K562 (cell line): ENCODE measurements at regions not wholly inside any gene's neighbourhood (a gene's known extent, or its start where the extent isn't known, plus 50 kb on each side); places are given as distances from the start of the nearest gene placed in this dataset.

Source experiments
- DEAF1 ChIP-seq: fragments of 450-650 bp; formaldehyde crosslinking; IDR thresholded peaks from 2 replicates; pipeline ENCODE4 v1.4.0; 2020; ENCODE audit warnings: mild to moderate bottlenecking, moderate library complexity
- GABPA ChIP-seq: fragments of 200-800 bp; sonication (Bioruptor generic); conservative IDR thresholded peaks from 2 replicates; pipeline ENCODE4 v1.6.1; 2016; ENCODE audit warnings: low read depth, missing genetic modification characterization, missing compliant biosample characterization
- ZNF436 ChIP-seq: fragments of 250-450, 450-650 bp; sonication (Bioruptor Pico); formaldehyde crosslinking; IDR thresholded peaks from 2 replicates; pipeline ENCODE4 v1.7.0; 2020; ENCODE audit warnings: mild to moderate bottlenecking
- ZNF644 ChIP-seq: fragments of 200-800 bp; sonication (Bioruptor generic); IDR thresholded peaks from 2 replicates; pipeline ENCODE4 v1.6.1; 2016; ENCODE audit warnings: low read depth, missing genetic modification characterization, missing compliant biosample characterization
- TF ChIP-seq, protein P1 (sequence below), 2 experiments: fragments of 150-350 bp in 1 of 2; IDR thresholded peaks; 2 replicates each; pipeline ENCODE4 v1.6.1; 2012 to 2016; ENCODE audit warnings: low read depth in 2 of 2, low read length in 2 of 2, mild to moderate bottlenecking in 1 of 2, moderate library complexity in 1 of 2
- TF ChIP-seq, protein P2 (sequence below): fragments of 450-650 bp; IDR thresholded peaks from 2 replicates; pipeline ENCODE4 v1.6.1; 2017; ENCODE audit warnings: mild to moderate bottlenecking, moderate library complexity

- TF ChIP-seq, protein P1, sequence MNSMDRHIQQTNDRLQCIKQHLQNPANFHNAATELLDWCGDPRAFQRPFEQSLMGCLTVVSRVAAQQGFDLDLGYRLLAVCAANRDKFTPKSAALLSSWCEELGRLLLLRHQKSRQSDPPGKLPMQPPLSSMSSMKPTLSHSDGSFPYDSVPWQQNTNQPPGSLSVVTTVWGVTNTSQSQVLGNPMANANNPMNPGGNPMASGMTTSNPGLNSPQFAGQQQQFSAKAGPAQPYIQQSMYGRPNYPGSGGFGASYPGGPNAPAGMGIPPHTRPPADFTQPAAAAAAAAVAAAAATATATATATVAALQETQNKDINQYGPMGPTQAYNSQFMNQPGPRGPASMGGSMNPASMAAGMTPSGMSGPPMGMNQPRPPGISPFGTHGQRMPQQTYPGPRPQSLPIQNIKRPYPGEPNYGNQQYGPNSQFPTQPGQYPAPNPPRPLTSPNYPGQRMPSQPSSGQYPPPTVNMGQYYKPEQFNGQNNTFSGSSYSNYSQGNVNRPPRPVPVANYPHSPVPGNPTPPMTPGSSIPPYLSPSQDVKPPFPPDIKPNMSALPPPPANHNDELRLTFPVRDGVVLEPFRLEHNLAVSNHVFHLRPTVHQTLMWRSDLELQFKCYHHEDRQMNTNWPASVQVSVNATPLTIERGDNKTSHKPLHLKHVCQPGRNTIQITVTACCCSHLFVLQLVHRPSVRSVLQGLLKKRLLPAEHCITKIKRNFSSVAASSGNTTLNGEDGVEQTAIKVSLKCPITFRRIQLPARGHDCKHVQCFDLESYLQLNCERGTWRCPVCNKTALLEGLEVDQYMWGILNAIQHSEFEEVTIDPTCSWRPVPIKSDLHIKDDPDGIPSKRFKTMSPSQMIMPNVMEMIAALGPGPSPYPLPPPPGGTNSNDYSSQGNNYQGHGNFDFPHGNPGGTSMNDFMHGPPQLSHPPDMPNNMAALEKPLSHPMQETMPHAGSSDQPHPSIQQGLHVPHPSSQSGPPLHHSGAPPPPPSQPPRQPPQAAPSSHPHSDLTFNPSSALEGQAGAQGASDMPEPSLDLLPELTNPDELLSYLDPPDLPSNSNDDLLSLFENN (IDR thresholded peaks at IDR 0.05; ENCODE audit: low read depth in 2 of 2, low read length in 2 of 2) = no peak
- TF ChIP-seq, protein P2, sequence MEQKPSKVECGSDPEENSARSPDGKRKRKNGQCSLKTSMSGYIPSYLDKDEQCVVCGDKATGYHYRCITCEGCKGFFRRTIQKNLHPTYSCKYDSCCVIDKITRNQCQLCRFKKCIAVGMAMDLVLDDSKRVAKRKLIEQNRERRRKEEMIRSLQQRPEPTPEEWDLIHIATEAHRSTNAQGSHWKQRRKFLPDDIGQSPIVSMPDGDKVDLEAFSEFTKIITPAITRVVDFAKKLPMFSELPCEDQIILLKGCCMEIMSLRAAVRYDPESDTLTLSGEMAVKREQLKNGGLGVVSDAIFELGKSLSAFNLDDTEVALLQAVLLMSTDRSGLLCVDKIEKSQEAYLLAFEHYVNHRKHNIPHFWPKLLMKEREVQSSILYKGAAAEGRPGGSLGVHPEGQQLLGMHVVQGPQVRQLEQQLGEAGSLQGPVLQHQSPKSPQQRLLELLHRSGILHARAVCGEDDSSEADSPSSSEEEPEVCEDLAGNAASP = no peak
- TF ChIP-seq ZNF436 (no peak), ZNF644 (tag) (no peak), DEAF1 (CRISPR knock-in tag) (no peak), GABPA (no peak)
These were observed 510.9 kb downstream of the RPS24 start (continued) for GRCh38 chr10:78544423-78545090.
